GM23338 (cell line): ENCODE measurements at regions not wholly inside any gene's neighbourhood (a gene's known extent, or its start where the extent isn't known, plus 50 kb on each side); places are given as distances from the start of the nearest gene placed in this dataset.

Experiments used
- CREB1 ChIP-seq: fragments of 250-450 bp; sonication (Bioruptor Pico); IDR thresholded peaks from 2 replicates; pipeline ENCODE4 v1.5.0; 2020; ENCODE audit warnings: low read depth, mild to moderate bottlenecking, moderate library complexity
- CTCF ChIP-seq, 2 experiments: fragments of 200-600 bp in 1 of 2; sonication (generic) in 1 of 2; conservative IDR thresholded peaks; 2 replicates each; pipeline versions ENCODE4 v1.5.1 to v1.6.1; 2016 to 2017; ENCODE audit warnings: antibody characterized with exemption in 2 of 2, low read depth in 2 of 2, mild to moderate bottlenecking in 2 of 2, moderate library complexity in 1 of 2
- ETS1 ChIP-seq: IDR thresholded peaks from 2 replicates; pipeline ENCODE4 v1.6.1; 2016; ENCODE audit warnings: antibody characterized with exemption
- EZH2 ChIP-seq: fragments of 200-600 bp; sonication (generic); IDR thresholded peaks from one replicate; pipeline ENCODE4 v1.8.0; 2017; ENCODE audit warnings: antibody characterized with exemption, mild to moderate bottlenecking, low read depth; ENCODE audit not compliant: unreplicated experiment
- EZH2phosphoT487 ChIP-seq: fragments of 200-600 bp; sonication (generic); IDR thresholded peaks from one replicate; pipeline ENCODE4 v1.8.1; 2018; ENCODE audit warnings: antibody characterized with exemption; ENCODE audit not compliant: unreplicated experiment
- JUNB ChIP-seq: IDR thresholded peaks from one replicate; pipeline ENCODE4 v1.6.1; 2016; ENCODE audit warnings: antibody characterized with exemption; ENCODE audit not compliant: unreplicated experiment
- POLR2AphosphoS5 ChIP-seq: IDR thresholded peaks from 2 replicates; pipeline ENCODE4 v1.6.1; 2016; ENCODE audit warnings: antibody characterized with exemption, low read depth
- REST ChIP-seq: IDR thresholded peaks from one replicate; pipeline ENCODE4 v1.6.1; 2018; ENCODE audit warnings: antibody characterized with exemption; ENCODE audit not compliant: unreplicated experiment
- STAT1 ChIP-seq: IDR thresholded peaks from one replicate; pipeline ENCODE4 v1.6.1; 2016; ENCODE audit warnings: antibody characterized with exemption; ENCODE audit not compliant: unreplicated experiment
- ZNF114 ChIP-seq: fragments of 250-450 bp; sonication (Bioruptor Pico); IDR thresholded peaks from 2 replicates; pipeline ENCODE4 v1.5.0; 2020; ENCODE audit warnings: mild to moderate bottlenecking, moderate library complexity
- ZNF331 ChIP-seq: fragments of 250-450 bp; sonication (Bioruptor Pico); IDR thresholded peaks from 2 replicates; pipeline ENCODE4 v1.5.0; 2020; ENCODE audit warnings: low read depth, mild to moderate bottlenecking, moderate library complexity
- ZNF462 ChIP-seq: fragments of 250-450 bp; sonication (Bioruptor Pico); IDR thresholded peaks from 2 replicates; pipeline ENCODE4 v1.5.0; 2020; ENCODE audit warnings: mild to moderate bottlenecking, moderate library complexity

GRCh38 chr2:3059141-3059925 lies 318.3 kb downstream of the EIPR1 start:
- TF ChIP-seq JUNB (no peak), POLR2AphosphoS5 (no peak), CTCF (conservative IDR thresholded peaks at IDR 0.05; ENCODE audit: low read depth in 2 of 2) (no peak), REST (no peak), EZH2phosphoT487 (no peak), EZH2 (no peak), ZNF331 (CRISPR knock-in tag) (no peak), ETS1 (no peak), ZNF114 (CRISPR knock-in tag) (no peak), CREB1 (CRISPR knock-in tag) (no peak), ZNF462 (CRISPR knock-in tag) (no peak), STAT1 (no peak)
